Panc1 (cell line): ENCODE measurements at regions not wholly inside any gene's neighbourhood (a gene's known extent, or its start where the extent isn't known, plus 50 kb on each side); places are given as distances from the start of the nearest gene placed in this dataset.

Experiments used
- POLR2AphosphoS5 ChIP-seq: IDR thresholded peaks from 2 replicates; pipeline ENCODE4 v1.6.1; 2012; ENCODE audit warnings: mild to moderate bottlenecking, low read depth, low read length, moderate library complexity
- TF ChIP-seq, protein P1 (sequence below): fragments of 450-650 bp; IDR thresholded peaks from 2 replicates; pipeline ENCODE4 v1.5.1; 2017; ENCODE audit warnings: mild to moderate bottlenecking

- TF ChIP-seq, protein P1, sequence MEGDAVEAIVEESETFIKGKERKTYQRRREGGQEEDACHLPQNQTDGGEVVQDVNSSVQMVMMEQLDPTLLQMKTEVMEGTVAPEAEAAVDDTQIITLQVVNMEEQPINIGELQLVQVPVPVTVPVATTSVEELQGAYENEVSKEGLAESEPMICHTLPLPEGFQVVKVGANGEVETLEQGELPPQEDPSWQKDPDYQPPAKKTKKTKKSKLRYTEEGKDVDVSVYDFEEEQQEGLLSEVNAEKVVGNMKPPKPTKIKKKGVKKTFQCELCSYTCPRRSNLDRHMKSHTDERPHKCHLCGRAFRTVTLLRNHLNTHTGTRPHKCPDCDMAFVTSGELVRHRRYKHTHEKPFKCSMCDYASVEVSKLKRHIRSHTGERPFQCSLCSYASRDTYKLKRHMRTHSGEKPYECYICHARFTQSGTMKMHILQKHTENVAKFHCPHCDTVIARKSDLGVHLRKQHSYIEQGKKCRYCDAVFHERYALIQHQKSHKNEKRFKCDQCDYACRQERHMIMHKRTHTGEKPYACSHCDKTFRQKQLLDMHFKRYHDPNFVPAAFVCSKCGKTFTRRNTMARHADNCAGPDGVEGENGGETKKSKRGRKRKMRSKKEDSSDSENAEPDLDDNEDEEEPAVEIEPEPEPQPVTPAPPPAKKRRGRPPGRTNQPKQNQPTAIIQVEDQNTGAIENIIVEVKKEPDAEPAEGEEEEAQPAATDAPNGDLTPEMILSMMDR = no peak
- no peak for TF ChIP-seq POLR2AphosphoS5
Measured at GRCh38 chr5:4101189-4101588, 505.6 kb downstream of the IRX1 start.
